ENCODE measurements at regions not wholly inside any gene's neighbourhood (a gene's known extent, or its start where the extent isn't known, plus 50 kb on each side); places are given as distances from the start of the nearest gene placed in this dataset.

DNA sequence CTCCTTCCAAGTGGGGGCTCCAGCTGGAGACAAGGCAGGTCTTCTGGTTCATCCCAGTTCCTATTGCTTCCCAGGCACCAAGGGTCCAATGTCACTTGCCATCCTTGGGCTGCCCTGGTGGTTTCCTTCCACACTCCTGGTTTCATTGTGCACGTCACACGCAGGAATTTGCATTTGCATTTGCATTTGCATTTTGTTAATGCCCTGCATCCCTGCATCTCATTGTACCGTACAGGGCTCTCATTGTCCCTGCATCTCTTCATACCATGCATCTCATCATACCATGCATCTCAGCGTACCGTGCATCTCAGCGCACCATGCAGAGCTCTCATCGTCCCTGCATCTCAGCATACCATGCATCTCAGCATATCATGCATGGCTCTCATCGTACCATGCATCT, 112.2 kb upstream of the SYT13 start:
- intact Hi-C loops (cut with DNase I): no loop called here
- H3K9me3 ChIP-seq: no peaks in the 10 kb centered on the region
- no peak for ATAC-seq
- no peak for DNase-seq
- no peak overlapping the region for H3K4me3 ChIP-seq
- 83 to 90% methylated on average over 8 of the region's 8 CpGs for WGBS, 2 donors
- no peaks in the 10 kb centered on the region for H3K27me3 ChIP-seq
- no peaks in the 10 kb centered on the region for H3K4me1 ChIP-seq
- no peak overlapping the region for H3K27ac ChIP-seq
- no peaks in the 10 kb centered on the region for H3K36me3 ChIP-seq (replicated peaks in 1 of 2; ENCODE audit: insufficient read depth in 1 of 2, low read depth in 2 of 2)
- TF ChIP-seq CTCF (IDR thresholded peaks at IDR 0.05) (no peak), POLR2A (IDR thresholded peaks at IDR 0.05) (no peak)

DNA sequence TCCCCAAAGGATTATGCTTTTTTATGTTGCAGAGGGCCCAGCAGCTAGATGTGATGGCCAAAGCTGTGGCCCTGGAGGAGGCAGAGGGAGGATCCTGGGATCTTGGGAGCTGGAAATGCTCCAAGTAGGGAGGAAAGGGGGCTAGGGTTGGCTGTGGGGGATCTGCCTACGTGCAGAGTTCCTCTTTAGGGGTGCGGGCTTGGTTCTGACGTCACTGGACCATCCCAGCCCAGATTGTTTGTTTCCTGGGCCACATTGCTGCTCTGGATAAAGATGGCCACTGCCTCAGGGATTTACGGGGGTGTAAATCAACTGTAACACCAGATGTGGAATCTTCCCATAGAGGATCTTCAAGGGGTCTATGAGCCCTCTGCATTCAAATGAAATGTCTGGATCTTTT, 110.3 kb upstream of the SYT13 start:
- Histone ChIP-seq H3K9me3 (no peaks in the 10 kb centered on the region), H3K4me3 (no peak overlapping the region), H3K27ac (no peak overlapping the region), H3K27me3 (no peaks in the 10 kb centered on the region), H3K36me3 (replicated peaks in 1 of 2; ENCODE audit: insufficient read depth in 1 of 2, low read depth in 2 of 2) (no peaks in the 10 kb centered on the region), H3K4me1 (no peaks in the 10 kb centered on the region)
- DNase-seq (no peak), ATAC-seq (no peak)
- intact Hi-C loops (cut with DNase I): no loop called here
- WGBS, 2 donors: 63 to 71% methylated on average over 4 of the region's 4 CpGs
- TF ChIP-seq POLR2A (IDR thresholded peaks at IDR 0.05): no peak
- no peak for TF ChIP-seq CTCF (IDR thresholded peaks at IDR 0.05)

- Histone ChIP-seq H3K27ac (no peak overlapping the region), H3K36me3 (replicated peaks in 1 of 2; ENCODE audit: insufficient read depth in 1 of 2, low read depth in 2 of 2) (no peaks in the 10 kb centered on the region), H3K4me1 (no peaks in the 10 kb centered on the region), H3K4me3 (no peak overlapping the region), H3K27me3 (no peaks in the 10 kb centered on the region), H3K9me3 (no peaks in the 10 kb centered on the region)
- intact Hi-C loops (cut with DNase I): no loop called here
- no peak for ATAC-seq
- TF ChIP-seq POLR2A (IDR thresholded peaks at IDR 0.05): no peak
- TF ChIP-seq CTCF (IDR thresholded peaks at IDR 0.05): no peak
- WGBS, 2 donors: 66 to 85% methylated on average over 5 of the region's 5 CpGs
- DNase-seq: no peak
These were observed 109.8 kb upstream of the SYT13 start for GRCh38 chr11:45395947-45396346.

DNA sequence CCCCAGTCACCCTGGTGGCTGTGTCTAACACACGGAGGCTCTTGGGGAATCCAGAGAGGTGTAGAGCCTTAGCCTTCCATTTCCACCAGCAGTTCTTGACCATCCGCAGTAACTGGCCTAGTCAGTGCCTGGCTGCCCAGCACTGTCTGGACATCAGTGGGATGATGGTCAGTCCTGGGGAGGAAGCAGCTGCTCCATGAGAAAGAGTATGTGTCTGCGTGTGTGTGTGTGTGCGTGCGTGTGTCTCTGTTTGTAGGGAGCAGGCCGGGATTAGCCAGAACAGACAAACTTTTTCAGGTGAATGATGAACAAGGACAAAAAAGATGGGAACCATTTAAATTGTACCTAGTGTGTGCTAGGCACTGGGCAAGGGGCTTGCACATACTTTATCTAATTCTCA, 109.3 kb upstream of the SYT13 start:
- Histone ChIP-seq H3K9me3 (no peaks in the 10 kb centered on the region), H3K4me1 (no peaks in the 10 kb centered on the region), H3K27ac (no peak overlapping the region), H3K27me3 (no peaks in the 10 kb centered on the region), H3K36me3 (replicated peaks in 1 of 2; ENCODE audit: insufficient read depth in 1 of 2, low read depth in 2 of 2) (no peaks in the 10 kb centered on the region), H3K4me3 (no peak overlapping the region)
- intact Hi-C loops (cut with DNase I): no loop called here
- 93 to 95% methylated on average over 6 of the region's 6 CpGs for WGBS, 2 donors
- no peak for TF ChIP-seq CTCF (IDR thresholded peaks at IDR 0.05)
- no peak for TF ChIP-seq POLR2A (IDR thresholded peaks at IDR 0.05)
- DNase-seq (no peak), ATAC-seq (no peak)

- no peak for DNase-seq
- TF ChIP-seq POLR2A (IDR thresholded peaks at IDR 0.05): no peak
- no peak for TF ChIP-seq CTCF (IDR thresholded peaks at IDR 0.05)
- Histone ChIP-seq H3K27ac (no peak overlapping the region), H3K9me3 (no peaks in the 10 kb centered on the region), H3K36me3 (replicated peaks in 1 of 2; ENCODE audit: insufficient read depth in 1 of 2, low read depth in 2 of 2) (no peaks in the 10 kb centered on the region), H3K27me3 (no peaks in the 10 kb centered on the region), H3K4me1 (no peaks in the 10 kb centered on the region), H3K4me3 (no peak overlapping the region)
- no peak for ATAC-seq
- intact Hi-C loops (cut with DNase I): no loop called here
- WGBS, 2 donors: 74 to 78% methylated on average over 8 of the region's 8 CpGs
These were observed 108.3 kb upstream of the SYT13 start for GRCh38 chr11:45394294-45395085.

Measured in body of pancreas (tissue), 4 donors.